OCI-LY7 (cell line): ENCODE measurements at regions not wholly inside any gene's neighbourhood (a gene's known extent, or its start where the extent isn't known, plus 50 kb on each side); places are given as distances from the start of the nearest gene placed in this dataset.

ENCODE experiments used
- BruUV-seq: library from RNA; stranded (reverse); fragments of 400-500 nt; replicated peaks from 2 replicates; lab custom pipeline; 2021; lab: Mats Ljungman, UMichigan
- CTCF ChIA-PET: fragments of 300-600 bp; sonication (Branson Sonifier 250); formaldehyde crosslinking; loops from one replicate; lab custom pipeline; 2022; ENCODE audit warnings: antibody characterized with exemption; ENCODE audit not compliant: unreplicated experiment; lab: Charles Lee
- POLR2A ChIA-PET: fragments of 300-600 bp; sonication (Branson Sonifier 250); formaldehyde crosslinking; loops from one replicate; lab custom pipeline; 2022; ENCODE audit warnings: antibody characterized with exemption; lab: Charles Lee
- DNase-seq: peaks from one replicate; pipeline ENCODE4 v3.0.0-alpha.2; 2015; ENCODE audit warnings: low spot score
- H2AFZ ChIP-seq: fragments of 200-600 bp; sonication (generic), shearing (Covaris generic); 2 replicates; pipeline ENCODE4 v1.6.1; 2014; ENCODE audit warnings: mild to moderate bottlenecking, antibody characterized with exemption, low read length, moderate library complexity
- H3K27ac ChIP-seq: fragments of 200-600 bp; sonication (generic); 2 replicates; pipeline ENCODE4 v1.5.1; 2014; ENCODE audit warnings: mixed run types, low read depth, mild to moderate bottlenecking, moderate library complexity, low read length, inconsistent platforms; ENCODE audit not compliant: poor library complexity, severe bottlenecking
- H3K36me3 ChIP-seq: fragments of 200-600 bp; sonication (generic); 2 replicates; pipeline ENCODE4 v1.6.1; 2014; ENCODE audit warnings: mild to moderate bottlenecking, antibody characterized with exemption, low read length, moderate library complexity, mixed read lengths; ENCODE audit not compliant: insufficient read depth
- H3K4me1 ChIP-seq: fragments of 200-600 bp; sonication (generic); 2 replicates; pipeline ENCODE4 v1.5.1; 2014; ENCODE audit warnings: mild to moderate bottlenecking, low read length; ENCODE audit not compliant: insufficient read depth, poor library complexity, severe bottlenecking
- H3K4me2 ChIP-seq: fragments of 200-600 bp; sonication (generic); 2 replicates; pipeline ENCODE4 v1.6.1; 2014; ENCODE audit warnings: mild to moderate bottlenecking, low read length
- H3K4me3 ChIP-seq: fragments of 200-600 bp; sonication (generic); 2 replicates; pipeline ENCODE4 v1.5.1; 2014; ENCODE audit warnings: mild to moderate bottlenecking, low read depth, low read length; ENCODE audit not compliant: poor library complexity, severe bottlenecking
- H3K79me2 ChIP-seq: fragments of 200-600 bp; sonication (generic); 2 replicates; pipeline ENCODE4 v1.6.1; 2016; ENCODE audit warnings: low read depth, mild to moderate bottlenecking, low read length, moderate library complexity, mixed read lengths; ENCODE audit not compliant: insufficient read depth
- H3K9me2 ChIP-seq: fragments of 200-600 bp; sonication (generic); 2 replicates; pipeline ENCODE4 v1.6.1; 2016; ENCODE audit warnings: mild to moderate bottlenecking, low read length, mixed read lengths; ENCODE audit not compliant: insufficient read depth
- H3K9me3 ChIP-seq: fragments of 200-600 bp; sonication (generic); 2 replicates; pipeline ENCODE4 v1.6.1; 2014; ENCODE audit warnings: mild to moderate bottlenecking, mixed run types, low read length, mixed read lengths
- H4K20me1 ChIP-seq: fragments of 200-600 bp; sonication (generic); 2 replicates; pipeline ENCODE4 v1.6.1; 2014; ENCODE audit warnings: mild to moderate bottlenecking, antibody characterized with exemption, low read length, moderate library complexity, mixed read lengths; ENCODE audit not compliant: insufficient read depth
- CTCF ChIP-seq: fragments of 200-600 bp; sonication (generic); conservative IDR thresholded peaks from 2 replicates; pipeline ENCODE4 v1.5.1; 2014; ENCODE audit warnings: mild to moderate bottlenecking, antibody characterized with exemption, low read length, moderate library complexity, mixed read lengths
- EZH2phosphoT487 ChIP-seq: fragments of 200-600 bp; sonication (generic); IDR thresholded peaks from 2 replicates; pipeline ENCODE4 v1.6.1; 2018; ENCODE audit warnings: low read depth, borderline replicate concordance, mild to moderate bottlenecking, mixed run types, antibody characterized with exemption, low read length, moderate library complexity, mixed read lengths
- intact Hi-C: fragments of 100-400 bp; cut with micrococcal nuclease; formaldehyde crosslinking; loops from one replicate; pipeline ENCODE4 v1.10.0; 2022; ENCODE audit not compliant: unreplicated experiment

DNA sequence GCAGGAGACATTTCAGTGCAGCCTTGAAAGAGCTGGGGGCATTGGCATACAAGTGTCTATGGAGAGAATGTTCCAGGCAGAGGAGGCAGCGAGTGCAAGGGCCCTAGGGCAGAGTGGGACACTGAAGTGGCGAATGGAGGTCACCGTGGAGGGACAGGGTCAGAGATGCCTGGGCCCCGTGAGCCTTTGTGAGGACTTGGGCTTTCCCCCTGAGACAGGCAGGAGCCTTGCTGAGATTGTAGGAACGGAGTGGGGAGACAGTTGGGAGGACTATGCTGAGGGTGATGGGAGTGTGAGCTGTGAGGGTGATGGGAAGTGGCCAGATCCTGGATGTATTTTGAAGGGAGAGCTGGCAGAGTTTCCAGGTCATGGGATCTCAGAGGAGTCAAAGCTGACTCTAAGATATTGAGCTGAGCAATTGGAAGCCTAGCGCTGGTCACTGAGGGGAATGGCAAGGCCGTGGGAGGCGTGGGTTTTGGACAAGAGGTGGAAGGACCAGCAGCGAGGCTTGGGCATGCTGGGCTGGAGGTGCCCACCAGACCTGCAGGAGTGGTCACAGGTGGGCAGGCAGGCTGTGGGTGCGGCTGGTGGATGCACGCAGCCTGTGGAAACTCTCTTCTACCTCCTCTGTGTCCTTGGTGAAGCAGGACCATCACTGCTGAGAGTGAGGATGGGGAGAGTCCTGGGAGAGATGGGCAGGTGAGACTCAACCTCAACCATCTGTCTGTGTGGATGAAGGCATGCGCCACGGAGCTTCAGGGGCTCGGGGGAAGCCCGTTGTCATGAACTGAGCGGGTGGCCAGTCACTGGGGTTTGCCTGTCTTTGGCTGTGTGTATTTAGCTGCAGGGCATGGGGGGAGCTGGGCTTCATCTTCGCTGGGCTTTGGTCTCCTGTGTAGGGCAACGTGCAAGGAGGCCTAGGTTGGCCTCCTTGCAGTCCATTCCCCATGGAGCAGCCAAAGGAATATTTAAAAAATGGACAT is 241.2 kb upstream of the HS6ST1 start:
- Histone ChIP-seq H3K27ac (no peak overlapping the region), H3K36me3 (no peaks in the 10 kb centered on the region), H3K4me2 (no peak overlapping the region), H3K4me3 (no peak overlapping the region), H3K79me2 (no peaks in the 10 kb centered on the region), H3K4me1 (no peaks in the 10 kb centered on the region), H3K9me2 (no peaks in the 10 kb centered on the region), H2AFZ (no peak overlapping the region), H3K9me3 (no peaks in the 10 kb centered on the region), H4K20me1 (no peaks in the 10 kb centered on the region)
- ChIA-PET CTCF (no interaction called here), POLR2A (interaction anchor here (0.6 kb wide), 1 partner anchor 346 kb away, joined by 3 read pairs; no protein-coding TSS in a partner anchor)
- no TSS peak for BruUV-seq
- DNase-seq = no peak
- intact Hi-C loops = no loop called here
- no peak for TF ChIP-seq EZH2phosphoT487
- no peak for TF ChIP-seq CTCF

DNA sequence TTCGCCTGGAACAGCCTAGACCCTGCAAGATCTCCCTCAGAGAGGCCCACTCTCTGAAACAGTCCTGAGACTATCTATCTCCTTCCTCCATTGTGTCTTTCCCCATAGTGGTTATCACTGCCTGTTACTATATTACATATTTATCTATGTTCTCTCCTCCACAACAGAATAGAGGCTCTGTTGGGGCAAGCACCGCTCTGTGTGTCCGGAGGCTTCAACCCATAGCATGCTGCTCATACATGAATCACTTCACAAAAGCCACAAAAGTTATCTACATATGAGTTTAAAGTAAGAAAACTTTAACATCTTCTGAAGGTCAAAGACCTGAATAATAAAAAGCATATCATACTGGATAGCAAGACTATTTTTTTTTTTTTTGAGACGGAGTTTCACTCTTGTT is 242.1 kb upstream of the HS6ST1 start:
- CTCF ChIA-PET = no interaction called here
- BruUV-seq = no TSS peak
- Histone ChIP-seq H4K20me1 (no peaks in the 10 kb centered on the region), H3K79me2 (no peaks in the 10 kb centered on the region), H3K4me1 (no peaks in the 10 kb centered on the region), H3K4me3 (no peak overlapping the region), H3K9me3 (no peaks in the 10 kb centered on the region), H2AFZ (no peak overlapping the region), H3K36me3 (no peaks in the 10 kb centered on the region), H3K4me2 (no peak overlapping the region), H3K27ac (no peak overlapping the region), H3K9me2 (no peaks in the 10 kb centered on the region)
- DNase-seq = no peak
- TF ChIP-seq EZH2phosphoT487 = no peak
- no peak for TF ChIP-seq CTCF
- intact Hi-C loops = no loop called here
- POLR2A ChIA-PET = no interaction called here
